ENCODE measurements at regions not wholly inside any gene's neighbourhood (a gene's known extent, or its start where the extent isn't known, plus 50 kb on each side); places are given as distances from the start of the nearest gene placed in this dataset.

DNA sequence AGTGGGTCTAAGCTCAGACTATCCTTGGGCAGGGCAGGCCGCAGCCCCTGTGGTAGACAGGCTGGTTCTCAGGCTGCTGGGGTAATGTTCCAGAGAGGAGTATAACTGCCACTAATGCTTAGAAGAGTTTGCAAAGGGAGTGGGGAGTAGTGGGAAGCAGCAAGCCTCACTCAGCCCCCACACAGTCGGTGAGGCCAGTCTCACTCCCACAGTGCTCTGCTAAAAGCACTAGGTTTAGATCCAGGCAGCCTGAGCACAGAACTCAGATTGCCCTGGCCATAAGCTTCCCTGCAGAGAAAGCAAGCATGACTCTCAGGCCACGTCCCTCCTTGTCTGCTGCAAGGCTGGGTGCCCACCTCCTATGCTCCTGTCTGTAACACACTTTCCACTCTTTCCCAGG is 69.4 kb upstream of the HCN1 start:
- Histone ChIP-seq H2AFZ (ENCODE audit: low read length) (no peak overlapping the region), H3K27me3 (ENCODE audit: control insufficient read depth in 1 of 2, insufficient read depth in 2 of 2, low read length in 2 of 2) (no peaks in the 10 kb centered on the region), H3K9me3 (ENCODE audit: low read length) (peaks cover 88% of the 10 kb centered on the region), H3K4me2 (ENCODE audit: low read depth, low read length) (no peak overlapping the region), H3K79me2 (ENCODE audit: insufficient read depth, low read length) (no peaks in the 10 kb centered on the region), H3K27ac (ENCODE audit: extremely low read length, insufficient read depth, low read length) (no peak overlapping the region), H4K20me1 (ENCODE audit: insufficient read depth, low read length) (no peaks in the 10 kb centered on the region), H3K4me3 (replicated peaks in 1 of 3; ENCODE audit: insufficient read depth in 1 of 3, low read depth in 2 of 3, low read length in 3 of 3) (no peak overlapping the region), H3K4me1 (ENCODE audit: insufficient read depth, low read length) (no peaks in the 10 kb centered on the region), H3K36me3 (replicated peaks in 1 of 2; ENCODE audit: control insufficient read depth in 1 of 2, insufficient read depth in 2 of 2, low read length in 2 of 2) (no peaks in the 10 kb centered on the region), H3K9ac (ENCODE audit: insufficient read depth, low read depth, low read length) (no peak overlapping the region)
- in situ Hi-C loops (cut with HindIII; ENCODE audit: extremely low pct_ligation_motif_present, low pct_unique_long_range_greater_than_20kb) (no loop called here), intact Hi-C loops (cut with micrococcal nuclease; ENCODE audit: unreplicated experiment) (no loop called here)
- TF ChIP-seq ZNF83 (CRISPR knock-in tag; IDR thresholded peaks at IDR 0.05; ENCODE audit: borderline replicate concordance) = no peak
- TF ChIP-seq TBX3 (IDR thresholded peaks at IDR 0.05; ENCODE audit: borderline replicate concordance) = no peak
- TF ChIP-seq SALL1 (CRISPR knock-in tag; IDR thresholded peaks at IDR 0.05) = no peak
- TF ChIP-seq, protein P1, sequence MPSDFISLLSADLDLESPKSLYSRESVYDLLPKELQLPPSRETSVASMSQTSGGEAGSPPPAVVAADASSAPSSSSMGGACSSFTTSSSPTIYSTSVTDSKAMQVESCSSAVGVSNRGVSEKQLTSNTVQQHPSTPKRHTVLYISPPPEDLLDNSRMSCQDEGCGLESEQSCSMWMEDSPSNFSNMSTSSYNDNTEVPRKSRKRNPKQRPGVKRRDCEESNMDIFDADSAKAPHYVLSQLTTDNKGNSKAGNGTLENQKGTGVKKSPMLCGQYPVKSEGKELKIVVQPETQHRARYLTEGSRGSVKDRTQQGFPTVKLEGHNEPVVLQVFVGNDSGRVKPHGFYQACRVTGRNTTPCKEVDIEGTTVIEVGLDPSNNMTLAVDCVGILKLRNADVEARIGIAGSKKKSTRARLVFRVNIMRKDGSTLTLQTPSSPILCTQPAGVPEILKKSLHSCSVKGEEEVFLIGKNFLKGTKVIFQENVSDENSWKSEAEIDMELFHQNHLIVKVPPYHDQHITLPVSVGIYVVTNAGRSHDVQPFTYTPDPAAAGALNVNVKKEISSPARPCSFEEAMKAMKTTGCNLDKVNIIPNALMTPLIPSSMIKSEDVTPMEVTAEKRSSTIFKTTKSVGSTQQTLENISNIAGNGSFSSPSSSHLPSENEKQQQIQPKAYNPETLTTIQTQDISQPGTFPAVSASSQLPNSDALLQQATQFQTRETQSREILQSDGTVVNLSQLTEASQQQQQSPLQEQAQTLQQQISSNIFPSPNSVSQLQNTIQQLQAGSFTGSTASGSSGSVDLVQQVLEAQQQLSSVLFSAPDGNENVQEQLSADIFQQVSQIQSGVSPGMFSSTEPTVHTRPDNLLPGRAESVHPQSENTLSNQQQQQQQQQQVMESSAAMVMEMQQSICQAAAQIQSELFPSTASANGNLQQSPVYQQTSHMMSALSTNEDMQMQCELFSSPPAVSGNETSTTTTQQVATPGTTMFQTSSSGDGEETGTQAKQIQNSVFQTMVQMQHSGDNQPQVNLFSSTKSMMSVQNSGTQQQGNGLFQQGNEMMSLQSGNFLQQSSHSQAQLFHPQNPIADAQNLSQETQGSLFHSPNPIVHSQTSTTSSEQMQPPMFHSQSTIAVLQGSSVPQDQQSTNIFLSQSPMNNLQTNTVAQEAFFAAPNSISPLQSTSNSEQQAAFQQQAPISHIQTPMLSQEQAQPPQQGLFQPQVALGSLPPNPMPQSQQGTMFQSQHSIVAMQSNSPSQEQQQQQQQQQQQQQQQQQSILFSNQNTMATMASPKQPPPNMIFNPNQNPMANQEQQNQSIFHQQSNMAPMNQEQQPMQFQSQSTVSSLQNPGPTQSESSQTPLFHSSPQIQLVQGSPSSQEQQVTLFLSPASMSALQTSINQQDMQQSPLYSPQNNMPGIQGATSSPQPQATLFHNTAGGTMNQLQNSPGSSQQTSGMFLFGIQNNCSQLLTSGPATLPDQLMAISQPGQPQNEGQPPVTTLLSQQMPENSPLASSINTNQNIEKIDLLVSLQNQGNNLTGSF (CRISPR knock-in tag; IDR thresholded peaks at IDR 0.05) = no peak
- TF ChIP-seq KLF15 (CRISPR knock-in tag; IDR thresholded peaks at IDR 0.05; ENCODE audit: borderline replicate concordance) = no peak
- TF ChIP-seq, protein P2, sequence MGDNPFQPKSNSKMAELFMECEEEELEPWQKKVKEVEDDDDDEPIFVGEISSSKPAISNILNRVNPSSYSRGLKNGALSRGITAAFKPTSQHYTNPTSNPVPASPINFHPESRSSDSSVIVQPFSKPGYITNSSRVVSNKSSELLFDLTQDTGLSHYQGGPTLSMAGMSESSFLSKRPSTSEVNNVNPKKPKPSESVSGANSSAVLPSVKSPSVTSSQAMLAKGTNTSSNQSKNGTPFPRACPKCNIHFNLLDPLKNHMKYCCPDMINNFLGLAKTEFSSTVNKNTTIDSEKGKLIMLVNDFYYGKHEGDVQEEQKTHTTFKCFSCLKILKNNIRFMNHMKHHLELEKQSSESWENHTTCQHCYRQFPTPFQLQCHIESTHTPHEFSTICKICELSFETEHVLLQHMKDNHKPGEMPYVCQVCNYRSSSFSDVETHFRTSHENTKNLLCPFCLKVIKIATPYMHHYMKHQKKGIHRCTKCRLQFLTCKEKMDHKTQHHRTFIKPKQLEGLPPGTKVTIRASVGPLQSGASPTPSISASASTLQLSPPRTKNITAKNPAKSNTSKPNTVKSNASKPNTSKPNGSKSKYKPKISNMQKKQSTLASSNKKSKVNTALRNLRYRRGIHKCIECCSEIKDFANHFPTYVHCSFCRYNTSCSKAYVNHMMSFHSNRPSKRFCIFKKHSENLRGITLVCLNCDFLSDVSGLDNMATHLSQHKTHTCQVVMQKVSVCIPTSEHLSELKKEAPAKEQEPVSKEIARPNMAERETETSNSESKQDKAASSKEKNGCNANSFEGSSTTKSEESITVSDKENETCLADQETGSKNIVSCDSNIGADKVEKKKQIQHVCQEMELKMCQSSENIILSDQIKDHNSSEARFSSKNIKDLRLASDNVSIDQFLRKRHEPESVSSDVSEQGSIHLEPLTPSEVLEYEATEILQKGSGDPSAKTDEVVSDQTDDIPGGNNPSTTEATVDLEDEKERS (CRISPR knock-in tag; IDR thresholded peaks at IDR 0.05) = no peak
- no peak for TF ChIP-seq SRY (CRISPR knock-in tag; IDR thresholded peaks at IDR 0.05)
- TF ChIP-seq, protein P3, sequence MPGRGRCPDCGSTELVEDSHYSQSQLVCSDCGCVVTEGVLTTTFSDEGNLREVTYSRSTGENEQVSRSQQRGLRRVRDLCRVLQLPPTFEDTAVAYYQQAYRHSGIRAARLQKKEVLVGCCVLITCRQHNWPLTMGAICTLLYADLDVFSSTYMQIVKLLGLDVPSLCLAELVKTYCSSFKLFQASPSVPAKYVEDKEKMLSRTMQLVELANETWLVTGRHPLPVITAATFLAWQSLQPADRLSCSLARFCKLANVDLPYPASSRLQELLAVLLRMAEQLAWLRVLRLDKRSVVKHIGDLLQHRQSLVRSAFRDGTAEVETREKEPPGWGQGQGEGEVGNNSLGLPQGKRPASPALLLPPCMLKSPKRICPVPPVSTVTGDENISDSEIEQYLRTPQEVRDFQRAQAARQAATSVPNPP (CRISPR knock-in tag; IDR thresholded peaks at IDR 0.05) = no peak
- no peak for TF ChIP-seq ZFP36L1 (CRISPR knock-in tag; IDR thresholded peaks at IDR 0.05)
- TF ChIP-seq SETDB1 (CRISPR knock-in tag; IDR thresholded peaks at IDR 0.05; ENCODE audit: borderline replicate concordance) = no peak
- no peak for TF ChIP-seq ISL2 (CRISPR knock-in tag; IDR thresholded peaks at IDR 0.05)
- no peak for TF ChIP-seq ZNF766 (CRISPR knock-in tag; IDR thresholded peaks at IDR 0.05; ENCODE audit: borderline replicate concordance)
- TF ChIP-seq ZNF138 (CRISPR knock-in tag; IDR thresholded peaks at IDR 0.05; ENCODE audit: low read depth) = no peak
- no peak for TF ChIP-seq CHD2 (IDR thresholded peaks at IDR 0.05; ENCODE audit: low read depth, low read length)
- TF ChIP-seq SKI (IDR thresholded peaks at IDR 0.05; ENCODE audit: partially characterized antibody) = no peak
- no TSS peak for BruUV-seq (replicated peaks)
- 28% methylated on average over 2 of the region's 3 CpGs for WGBS (ENCODE audit: low lambda C conversion rate)
- no peak for ATAC-seq
- ChIA-PET POLR2A (no interaction called here), CTCF (ENCODE audit: low intra/inter-chr PET ratio, low total read pairs) (no interaction called here)
- DNase-seq (ENCODE audit: low spot score) = no peak
- FAIRE-seq = no peak

All from HepG2 (cell line).